ENCODE measurements at regions not wholly inside any gene's neighbourhood (a gene's known extent, or its start where the extent isn't known, plus 50 kb on each side); places are given as distances from the start of the nearest gene placed in this dataset.

- TF ChIP-seq POLR2A (IDR thresholded peaks at IDR 0.05) (no peak), POLR2AphosphoS5 (IDR thresholded peaks at IDR 0.05) (no peak), CTCF (IDR thresholded peaks at IDR 0.05 in 8 of 11, conservative IDR thresholded peaks at IDR 0.05 in 3 of 11) (no peak)
These were observed 56.8 kb upstream of the PLS3 start for GRCh38 chrX:115504167-115504566.

Measured in spleen (tissue), 7 donors.